Cardiac septum (tissue), 1 donor: ENCODE measurements at regions not wholly inside any gene's neighbourhood (a gene's known extent, or its start where the extent isn't known, plus 50 kb on each side); places are given as distances from the start of the nearest gene placed in this dataset.

Source experiments
- DNase-seq: peaks from one replicate; pipeline ENCODE4 v3.0.0-alpha.2; 2020; ENCODE audit warnings: low spot score
- intact Hi-C: fragments of 100-400 bp; cut with DNase I; formaldehyde crosslinking; loops from one replicate; pipeline ENCODE4 v1.14.0; 2022
- donor health status: DM: no; HTN: no; CAD: no.

- intact Hi-C loops: no loop called here
- DNase-seq: no peak
Measured at GRCh38 chr3:182178488-182179200, 466.9 kb downstream of the SOX2 start.

- no peak for DNase-seq
- intact Hi-C loops: no loop called here
Measured at GRCh38 chr3:182179631-182180030, 467.9 kb downstream of the SOX2 start.

GRCh38 chr3:182180654-182181385 lies 469.1 kb downstream of the SOX2 start:
- intact Hi-C loops: no loop called here
- no peak for DNase-seq

- no peak for DNase-seq
- intact Hi-C loops: no loop called here
Measured at GRCh38 chr3:182182531-182182968, 470.8 kb downstream of the SOX2 start.

GRCh38 chr3:182183716-182184430 lies 472.1 kb downstream of the SOX2 start:
- intact Hi-C loops: no loop called here
- DNase-seq: no peak

GRCh38 chr3:182185313-182185712 lies 473.6 kb downstream of the SOX2 start:
- intact Hi-C loops: no loop called here

GRCh38 chr3:182190056-182190455 lies 478.3 kb downstream of the SOX2 start:
- intact Hi-C loops: no loop called here
- no peak for DNase-seq

More at GRCh38 chr3:182185313-182185712, 473.6 kb downstream of the SOX2 start:
- DNase-seq: no peak

GRCh38 chr3:182198345-182198744 lies 486.6 kb downstream of the SOX2 start:
- no peak for DNase-seq
- intact Hi-C loops: no loop called here

GRCh38 chr3:182201456-182202168 lies 489.9 kb downstream of the SOX2 start:
- DNase-seq: no peak
- intact Hi-C loops: no loop called here

GRCh38 chr3:182212479-182213076 lies 500.9 kb downstream of the SOX2 start:
- no peak for DNase-seq
- intact Hi-C loops: no loop called here

- no peak for DNase-seq
Measured at GRCh38 chr3:182214416-182214815, 502.7 kb downstream of the SOX2 start.

GRCh38 chr3:182215881-182216280 lies 504.2 kb downstream of the SOX2 start:
- DNase-seq: no peak
- intact Hi-C loops: no loop called here

More at GRCh38 chr3:182214416-182214815, 502.7 kb downstream of the SOX2 start:
- intact Hi-C loops: no loop called here

GRCh38 chr3:182216311-182216970 lies 504.7 kb downstream of the SOX2 start:
- DNase-seq: no peak
- intact Hi-C loops: no loop called here

- intact Hi-C loops: no loop called here
- no peak for DNase-seq
Measured at GRCh38 chr3:182220013-182220412, 508.3 kb downstream of the SOX2 start.

GRCh38 chr3:182220471-182220870 lies 508.7 kb downstream of the SOX2 start:
- DNase-seq: no peak
- intact Hi-C loops: no loop called here

- intact Hi-C loops: no loop called here
- no peak for DNase-seq
Measured at GRCh38 chr3:182226995-182227394, 515.3 kb downstream of the SOX2 start.

- no peak for DNase-seq
- intact Hi-C loops: no loop called here
Measured at GRCh38 chr3:182233405-182233804, 521.7 kb downstream of the SOX2 start.

- DNase-seq: no peak
- intact Hi-C loops: no loop called here
Measured at GRCh38 chr3:182233957-182234356, 522.2 kb downstream of the SOX2 start.

- intact Hi-C loops: no loop called here
Measured at GRCh38 chr3:182234881-182235280, 523.2 kb downstream of the SOX2 start.

More at GRCh38 chr3:182234881-182235280, 523.2 kb downstream of the SOX2 start:
- DNase-seq: no peak
